ENCODE measurements at regions not wholly inside any gene's neighbourhood (a gene's known extent, or its start where the extent isn't known, plus 50 kb on each side); places are given as distances from the start of the nearest gene placed in this dataset.

- TF ChIP-seq POLR2AphosphoS5 (IDR thresholded peaks at IDR 0.05) (no peak), EP300 (IDR thresholded peaks at IDR 0.05) (no peak), POLR2A (IDR thresholded peaks at IDR 0.05; ENCODE audit: low read depth) (no peak), CTCF (IDR thresholded peaks at IDR 0.05) (no peak)
- 65% methylated on average over 4 of the region's 4 CpGs for WGBS
- Histone ChIP-seq H3K9me3 (no peaks in the 10 kb centered on the region), H3K27ac (replicated peaks in 1 of 4) (no peak overlapping the region), H3K27me3 (no peaks in the 10 kb centered on the region), H3K4me1 (no peaks in the 10 kb centered on the region), H3K36me3 (no peaks in the 10 kb centered on the region), H3K4me3 (no peak overlapping the region)
- intact Hi-C loops (cut with DNase I), result no loop called here
- DNase-seq (ENCODE audit: extremely low spot score), result no peak
Measured at GRCh38 chr4:181685911-181686310, 557.3 kb upstream of the TENM3 start.

DNA sequence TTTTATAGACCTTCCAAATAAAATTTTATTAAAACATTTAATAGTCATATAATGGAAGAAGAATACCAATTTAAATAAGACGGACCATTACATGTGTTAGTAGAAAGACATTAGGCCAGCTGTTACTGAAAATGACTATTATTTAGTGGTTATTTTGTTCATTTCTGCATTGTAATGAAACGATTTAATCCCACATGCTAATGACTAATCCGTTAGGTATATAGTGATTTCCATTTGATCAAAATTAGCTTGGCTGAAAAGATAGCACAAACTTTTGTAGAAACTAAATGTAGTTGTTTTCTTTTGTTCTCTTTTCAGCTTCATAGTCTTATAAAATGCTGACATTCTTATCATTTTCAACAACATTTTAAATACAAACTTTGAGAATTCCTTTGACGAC, 556.1 kb upstream of the TENM3 start:
- intact Hi-C loops (cut with DNase I), result no loop called here
- TF ChIP-seq POLR2AphosphoS5 (IDR thresholded peaks at IDR 0.05), result no peak
- TF ChIP-seq POLR2A (IDR thresholded peaks at IDR 0.05; ENCODE audit: low read depth), result no peak
- no peak for TF ChIP-seq EP300 (IDR thresholded peaks at IDR 0.05)
- no peak for TF ChIP-seq CTCF (IDR thresholded peaks at IDR 0.05)
- H3K27ac ChIP-seq (replicated peaks in 1 of 4), result no peak overlapping the region
- DNase-seq (ENCODE audit: extremely low spot score), result no peak
- no peaks in the 10 kb centered on the region for H3K4me1 ChIP-seq
- H3K4me3 ChIP-seq, result no peak overlapping the region
- WGBS, result 82% methylated on average over 4 of the region's 4 CpGs
- no peaks in the 10 kb centered on the region for H3K9me3 ChIP-seq
- no peaks in the 10 kb centered on the region for H3K27me3 ChIP-seq
- H3K36me3 ChIP-seq, result no peaks in the 10 kb centered on the region

DNA sequence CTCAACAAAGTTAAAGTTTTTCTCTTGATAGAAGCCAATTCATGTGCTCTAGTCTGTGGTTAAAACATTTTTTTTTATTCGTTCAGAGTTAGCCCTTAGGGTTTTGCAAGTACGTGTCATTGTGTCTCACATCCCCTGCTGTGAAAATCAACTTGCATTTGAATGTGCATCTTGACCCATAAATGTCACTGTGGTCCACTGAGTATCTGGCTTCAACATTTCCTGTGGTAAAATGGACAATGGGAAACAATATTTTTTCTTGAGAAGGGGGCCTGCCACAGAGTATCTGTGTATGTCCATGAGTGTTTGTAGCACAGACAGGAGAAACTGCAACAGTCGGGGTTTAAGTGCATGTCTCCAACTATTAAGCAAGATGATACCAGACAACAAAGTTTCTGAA, 554.8 kb upstream of the TENM3 start:
- H3K27ac ChIP-seq (replicated peaks in 1 of 4), result no peak overlapping the region
- H3K36me3 ChIP-seq, result no peaks in the 10 kb centered on the region
- H3K9me3 ChIP-seq, result no peaks in the 10 kb centered on the region
- DNase-seq (ENCODE audit: extremely low spot score), result no peak
- intact Hi-C loops (cut with DNase I), result no loop called here
- TF ChIP-seq POLR2AphosphoS5 (IDR thresholded peaks at IDR 0.05) (no peak), EP300 (IDR thresholded peaks at IDR 0.05) (no peak), CTCF (IDR thresholded peaks at IDR 0.05) (no peak), POLR2A (IDR thresholded peaks at IDR 0.05; ENCODE audit: low read depth) (no peak)
- 64% methylated on average over 3 of the region's 3 CpGs for WGBS
- H3K27me3 ChIP-seq, result no peaks in the 10 kb centered on the region
- H3K4me3 ChIP-seq, result no peak overlapping the region
- H3K4me1 ChIP-seq, result no peaks in the 10 kb centered on the region

DNA sequence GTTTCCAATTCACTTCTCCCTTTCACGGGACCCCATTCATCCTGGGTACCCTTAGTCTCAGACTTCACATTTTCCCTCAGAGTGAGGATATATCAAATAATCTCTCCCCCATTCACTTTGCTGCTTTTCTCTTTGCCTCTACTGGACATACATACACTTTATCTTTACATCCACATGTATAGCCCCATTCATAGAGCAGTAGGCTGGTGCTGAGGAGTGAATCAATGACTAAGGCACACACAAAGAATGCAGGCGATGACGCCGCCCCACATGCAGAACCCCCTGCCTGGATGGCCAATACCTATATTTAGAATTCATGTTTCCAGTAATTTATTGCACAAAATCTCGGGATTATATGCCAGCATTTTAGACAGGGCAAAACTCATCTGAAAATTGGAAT, 554.3 kb upstream of the TENM3 start:
- Histone ChIP-seq H3K4me1 (no peaks in the 10 kb centered on the region), H3K4me3 (no peak overlapping the region), H3K9me3 (no peaks in the 10 kb centered on the region), H3K27ac (replicated peaks in 1 of 4) (no peak overlapping the region), H3K27me3 (no peaks in the 10 kb centered on the region), H3K36me3 (no peaks in the 10 kb centered on the region)
- no peak for TF ChIP-seq POLR2A (IDR thresholded peaks at IDR 0.05; ENCODE audit: low read depth)
- TF ChIP-seq POLR2AphosphoS5 (IDR thresholded peaks at IDR 0.05), result no peak
- no peak for TF ChIP-seq EP300 (IDR thresholded peaks at IDR 0.05)
- no peak for TF ChIP-seq CTCF (IDR thresholded peaks at IDR 0.05)
- no peak for DNase-seq (ENCODE audit: extremely low spot score)
- WGBS, result 86% methylated on average over 5 of the region's 5 CpGs
- intact Hi-C loops (cut with DNase I), result no loop called here

GRCh38 chr4:181690498-181690897, 552.7 kb upstream of the TENM3 start:
- no peaks in the 10 kb centered on the region for H3K4me1 ChIP-seq
- no peak for DNase-seq (ENCODE audit: extremely low spot score)
- H3K36me3 ChIP-seq, result no peaks in the 10 kb centered on the region
- no peaks in the 10 kb centered on the region for H3K27me3 ChIP-seq
- intact Hi-C loops (cut with DNase I), result no loop called here
- H3K9me3 ChIP-seq, result no peaks in the 10 kb centered on the region
- 47% methylated on average over 2 of the region's 2 CpGs for WGBS
- no peak for TF ChIP-seq EP300 (IDR thresholded peaks at IDR 0.05)
- no peak for TF ChIP-seq POLR2A (IDR thresholded peaks at IDR 0.05; ENCODE audit: low read depth)
- TF ChIP-seq POLR2AphosphoS5 (IDR thresholded peaks at IDR 0.05), result no peak
- TF ChIP-seq CTCF (IDR thresholded peaks at IDR 0.05), result no peak
- no peak overlapping the region for H3K4me3 ChIP-seq
- H3K27ac ChIP-seq (replicated peaks in 1 of 4), result no peak overlapping the region

Data from esophagus muscularis mucosa (tissue), 4 donors.